GM19238 (cell line): ENCODE measurements at regions not wholly inside any gene's neighbourhood (a gene's known extent, or its start where the extent isn't known, plus 50 kb on each side); places are given as distances from the start of the nearest gene placed in this dataset.
"Not testable (repeated sequence)": the region's sequence is repeated elsewhere in the genome, so short reads cannot be mapped to it uniquely, and the experiment has no call there.

Experiments
- DNase-seq: peaks from one replicate; pipeline ENCODE4 v3.0.0; 2011; ENCODE audit warnings: low spot score; ENCODE audit not compliant: insufficient read length

DNA sequence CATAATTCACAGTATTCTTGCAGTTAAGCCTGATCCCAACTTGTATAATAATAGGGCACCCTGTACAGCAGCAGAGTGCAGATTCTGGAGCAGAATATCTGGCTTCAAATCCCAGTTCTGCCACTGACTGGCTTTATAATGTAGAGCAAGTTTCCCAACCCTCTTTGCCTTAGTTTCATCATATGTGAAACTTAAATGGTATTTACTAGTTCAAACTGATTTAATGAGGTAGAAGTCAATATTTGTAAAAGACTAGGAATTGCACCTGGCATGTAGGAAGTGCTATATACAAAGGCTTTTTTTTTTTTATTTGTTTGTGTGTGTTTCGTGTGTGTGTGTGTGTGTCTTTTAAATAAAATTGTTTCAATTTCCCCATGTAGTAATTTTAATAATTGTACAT lies 125.9 kb downstream of the CCER1 start:
- DNase-seq = no peak

DNA sequence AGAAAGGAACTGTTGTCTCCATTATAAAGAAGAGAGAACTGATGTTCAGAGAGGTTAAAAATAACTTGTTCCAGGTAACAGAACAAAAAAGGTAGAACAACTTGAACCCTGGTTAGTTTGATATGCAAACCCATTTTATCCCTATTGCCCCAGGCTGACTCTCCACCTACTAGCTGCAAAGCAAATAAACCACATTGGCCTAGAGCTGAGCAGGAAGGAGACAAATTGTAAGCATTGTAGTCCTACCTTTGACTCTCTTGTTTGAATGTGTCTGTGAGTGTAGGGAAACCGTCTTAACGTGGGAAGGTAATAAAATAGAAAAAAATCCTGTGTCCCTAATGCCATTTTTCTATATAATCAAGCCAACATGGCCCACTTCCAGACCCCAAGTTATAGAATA lies 126.4 kb downstream of the CCER1 start:
- no peak for DNase-seq

DNA sequence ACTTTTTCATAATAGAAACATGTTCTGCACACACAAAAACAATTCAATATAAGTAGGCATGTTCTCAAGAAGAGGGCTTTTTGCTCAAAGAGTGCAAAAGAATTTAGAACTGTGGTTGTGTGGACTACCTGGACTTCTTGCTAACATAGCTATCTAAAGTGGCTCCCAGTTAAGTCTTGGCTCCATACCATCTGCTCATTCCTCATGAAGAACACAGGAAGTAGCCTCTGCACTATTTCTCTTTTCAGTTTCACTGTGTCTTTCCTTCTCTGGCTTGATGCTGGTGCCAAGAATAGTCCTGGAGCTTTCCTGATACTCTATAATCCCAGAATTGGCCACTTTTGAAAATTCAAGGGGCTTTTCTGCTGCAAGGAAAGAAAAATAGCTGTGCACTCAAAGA lies 127.4 kb downstream of the CCER1 start:
- no peak for DNase-seq

DNA sequence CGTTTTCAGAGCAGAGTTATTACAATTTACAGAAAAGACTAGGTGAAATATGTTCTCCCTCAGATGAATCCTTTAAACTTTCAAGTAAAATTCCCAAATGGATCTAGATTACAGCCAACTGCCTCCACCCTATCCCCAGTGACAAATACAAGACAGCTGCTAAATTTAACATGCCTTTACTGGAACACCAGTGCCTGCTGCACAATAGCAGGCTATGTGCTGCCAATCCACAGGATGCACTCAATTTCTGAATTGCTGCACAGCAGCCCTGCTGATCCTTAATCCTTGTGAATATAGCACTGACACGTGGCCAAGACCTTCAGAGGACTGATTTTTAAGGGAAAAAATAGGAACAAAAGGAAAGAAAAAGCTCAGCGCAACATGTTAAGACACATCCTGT lies 128.9 kb downstream of the CCER1 start:
- DNase-seq = no peak

DNA sequence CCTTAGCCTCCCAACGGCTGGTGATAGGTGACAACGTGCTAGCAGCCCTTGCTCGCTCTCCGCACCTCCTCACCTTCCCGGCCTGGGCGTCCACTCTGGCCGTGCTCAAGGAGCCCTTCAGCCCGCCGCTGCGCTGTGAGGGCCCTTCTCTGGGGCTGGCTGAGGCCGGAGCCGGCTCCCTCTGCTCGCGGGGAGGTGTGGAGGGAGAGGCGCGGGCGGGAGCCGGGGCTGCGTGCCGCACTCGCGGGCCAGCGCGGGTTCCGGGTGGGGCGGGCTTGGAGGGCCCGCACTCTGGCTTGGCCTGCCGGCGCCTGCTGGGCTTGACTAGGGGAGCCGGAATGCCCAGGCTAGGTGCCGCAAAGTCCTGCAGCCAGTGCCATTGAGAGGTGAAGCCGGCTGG lies 131.1 kb downstream of the CCER1 start:
- no peak for DNase-seq

DNA sequence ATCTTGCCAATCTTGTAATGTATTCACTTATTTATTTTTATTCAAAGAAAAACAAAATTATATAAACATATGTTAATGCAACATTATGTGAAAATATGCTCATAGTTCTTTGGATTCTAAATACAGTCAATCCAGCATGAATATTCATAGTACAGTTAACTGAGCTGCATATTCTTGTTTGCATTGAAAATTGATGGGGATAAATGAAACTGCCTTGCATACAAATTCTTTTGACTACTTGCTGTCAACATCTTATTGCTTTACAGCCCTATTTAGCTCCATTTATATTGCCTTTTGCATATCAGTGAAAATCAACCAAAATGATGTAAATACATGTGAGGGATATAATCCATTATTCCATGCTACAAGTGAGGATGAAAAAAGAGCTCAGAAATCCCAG lies 135.3 kb downstream of the CCER1 start:
- DNase-seq = no peak

DNA sequence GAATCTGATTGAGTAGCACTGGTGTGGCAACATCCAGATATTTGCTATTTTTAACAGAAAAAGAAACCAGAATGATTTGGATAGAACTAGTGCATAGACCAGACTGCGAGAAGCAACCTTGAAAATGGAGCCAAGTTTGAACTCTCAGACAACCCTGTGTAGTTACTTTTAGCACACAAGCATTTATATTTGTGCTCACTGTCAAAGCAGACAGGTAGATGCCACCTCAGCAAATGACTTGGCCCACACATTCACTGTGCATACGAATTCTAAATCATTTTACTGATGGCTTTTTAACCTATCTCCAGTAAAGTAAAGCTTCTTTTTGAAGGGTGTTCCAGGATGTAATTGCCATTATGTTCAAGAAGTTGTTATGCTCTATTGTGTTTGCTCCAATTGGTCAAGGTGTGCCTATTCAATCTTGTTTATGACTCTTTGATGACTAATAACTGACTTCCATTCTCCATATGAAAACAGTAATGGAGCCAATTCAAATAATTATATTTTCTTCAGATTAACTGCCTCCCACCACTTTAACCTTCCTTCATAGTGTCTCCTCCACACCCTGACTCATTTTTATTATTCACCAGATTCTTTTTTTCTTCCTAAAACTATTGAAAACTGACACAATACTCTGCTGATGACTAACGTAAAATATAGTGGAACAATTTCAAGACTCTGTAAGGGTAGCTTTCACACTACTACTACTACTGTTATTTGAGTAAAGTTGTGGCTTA lies 138.5 kb downstream of the CCER1 start:
- DNase-seq = no peak

DNA sequence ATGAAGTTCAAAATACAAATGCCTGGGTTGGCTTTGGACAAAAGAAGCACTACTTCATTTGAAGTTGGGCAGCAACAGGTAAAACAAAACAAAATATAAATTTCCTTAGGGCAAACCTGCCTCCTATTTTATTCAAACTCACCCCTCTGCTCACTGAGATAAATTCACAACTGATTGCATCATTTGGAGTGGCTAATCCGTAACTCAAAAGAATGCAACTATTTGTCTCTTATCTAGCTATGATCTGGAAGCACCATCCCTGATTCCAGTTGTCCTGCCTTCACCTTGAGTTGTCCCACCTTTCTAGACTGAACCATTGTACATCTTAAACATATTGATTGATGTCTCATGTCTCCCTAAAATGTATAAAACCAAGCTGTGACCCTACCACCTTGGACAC lies 145.0 kb downstream of the CCER1 start:
- no peak for DNase-seq

DNA sequence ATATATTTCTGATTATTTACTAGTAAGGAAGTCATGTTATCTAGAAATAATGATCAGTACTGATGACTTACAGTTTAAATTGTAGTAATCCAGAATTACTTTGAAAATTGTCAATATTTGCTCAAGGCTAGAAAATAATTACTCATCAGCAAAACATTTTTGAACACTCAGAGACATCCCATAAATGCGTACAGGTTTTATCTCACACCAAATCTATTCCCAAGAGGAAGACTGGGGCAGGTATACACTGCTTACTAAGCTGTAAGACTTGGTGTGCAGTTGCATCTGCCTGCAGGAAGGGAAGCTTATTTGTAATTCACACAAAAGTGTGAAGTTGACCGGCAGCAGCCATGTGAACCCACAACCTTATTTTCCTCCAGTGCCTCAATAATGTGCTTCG lies 146.4 kb downstream of the CCER1 start:
- no peak for DNase-seq

DNA sequence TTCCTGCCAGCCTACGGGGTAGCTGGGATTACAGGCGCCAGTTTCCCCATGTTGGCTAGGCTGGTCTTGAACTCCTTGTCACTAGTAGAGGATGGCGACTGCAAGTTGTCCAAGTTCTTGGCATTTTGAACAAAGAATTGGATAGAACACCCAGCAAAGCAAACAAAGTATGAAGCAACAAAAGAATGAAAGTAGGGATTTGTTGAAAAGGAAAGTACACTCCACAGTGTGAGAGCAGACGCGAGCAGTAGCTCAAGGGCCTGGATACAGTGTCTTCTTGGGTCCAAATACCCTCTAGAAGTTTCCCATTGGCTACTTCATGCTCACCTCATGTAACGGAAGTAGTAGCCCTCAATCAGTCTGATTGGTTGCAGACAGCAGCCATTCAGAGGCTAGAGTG lies 152.2 kb downstream of the CCER1 start:
- no peak for DNase-seq

DNA sequence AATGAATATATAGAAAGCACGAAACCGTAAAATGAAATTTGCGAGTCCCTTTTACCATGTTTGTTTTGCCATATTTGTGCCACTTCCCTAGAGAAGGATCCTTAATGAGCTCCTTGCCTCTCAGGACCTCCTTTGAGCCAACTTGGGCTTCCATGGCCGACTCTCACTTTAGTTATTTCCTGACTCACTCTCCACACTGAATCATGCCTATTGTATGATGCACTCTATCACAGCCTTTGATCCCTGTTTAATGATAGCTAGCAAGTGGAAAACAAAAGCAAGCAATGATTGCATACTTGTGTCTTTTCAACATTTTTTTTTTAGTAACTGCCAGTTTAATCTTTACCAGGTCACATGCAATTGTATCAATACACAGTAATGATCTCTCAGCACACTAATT lies 153.2 kb downstream of the CCER1 start:
- DNase-seq = no peak

DNA sequence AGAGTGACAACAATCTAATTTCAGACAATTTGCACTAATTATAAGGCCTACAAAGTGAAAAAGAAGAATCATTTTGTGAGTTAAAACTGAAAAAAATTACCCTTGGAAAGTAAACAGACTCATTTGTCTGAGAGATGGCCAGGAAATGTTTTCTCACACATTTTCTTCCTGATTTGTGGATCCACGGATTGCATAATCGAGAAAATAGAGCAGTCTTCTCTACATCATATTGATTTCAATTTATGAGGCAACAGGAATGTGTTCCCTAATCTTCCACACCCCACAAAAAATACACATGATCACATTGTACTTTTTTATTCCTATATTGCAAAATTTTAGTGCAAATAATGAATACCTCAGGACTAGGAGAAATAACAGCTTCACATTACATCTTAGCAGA lies 160.8 kb downstream of the CCER1 start:
- no peak for DNase-seq

DNA sequence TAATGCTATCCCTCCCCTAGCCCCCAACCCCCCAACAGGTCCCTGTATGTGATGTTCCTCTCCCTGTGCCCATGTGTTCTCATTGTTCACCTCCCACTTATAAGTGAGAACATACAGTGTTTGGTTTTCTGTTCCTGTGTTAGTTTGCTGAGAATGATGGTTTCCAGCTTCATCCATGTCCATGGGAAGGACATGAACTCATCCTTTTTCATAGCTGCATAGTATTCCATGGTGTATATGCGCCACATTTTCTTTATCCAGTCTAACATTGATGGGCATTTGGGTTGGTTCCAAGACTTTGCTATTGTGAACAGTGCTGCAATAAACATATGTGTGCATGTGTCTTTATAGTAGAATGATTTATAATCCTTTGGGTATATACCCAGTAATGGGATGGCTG lies 162.3 kb downstream of the CCER1 start:
- DNase-seq = not testable (repeated sequence)

DNA sequence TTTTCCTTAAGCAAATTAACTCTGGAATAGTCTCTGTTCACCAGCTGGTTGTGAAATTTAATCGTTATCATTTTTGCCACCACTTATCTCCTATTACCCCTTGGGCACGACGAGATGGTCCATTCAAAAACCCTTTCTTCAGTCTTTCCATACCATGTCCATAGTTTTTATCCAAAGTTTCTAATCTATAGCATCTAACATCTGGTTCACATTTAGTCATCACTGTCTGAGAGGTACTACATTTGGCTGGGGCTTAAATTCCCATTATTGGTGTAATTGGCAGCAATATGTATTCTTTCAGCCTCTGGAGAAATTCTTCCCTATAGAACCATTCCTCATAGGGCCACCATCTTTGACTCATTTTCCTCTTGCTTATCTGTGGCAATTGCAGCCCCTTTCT lies 163.5 kb downstream of the CCER1 start:
- no peak for DNase-seq

DNA sequence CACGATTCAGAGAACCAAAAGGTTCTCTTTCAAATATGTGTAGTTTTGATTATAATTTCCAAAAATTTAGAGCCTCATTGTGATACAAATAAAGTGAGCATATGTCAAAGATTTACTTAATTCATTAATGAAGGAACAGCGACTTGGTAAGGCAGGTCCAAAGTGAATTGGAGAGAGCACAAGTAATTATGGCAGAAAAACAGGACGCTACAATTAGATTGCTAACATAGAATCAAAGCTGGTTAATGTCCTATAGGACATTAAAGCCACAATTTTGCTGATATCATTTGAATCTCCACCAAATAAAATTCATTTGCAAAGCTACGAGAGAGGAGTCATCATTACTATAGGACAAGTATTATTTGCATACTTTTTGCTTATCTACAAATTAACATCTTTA lies 164.2 kb downstream of the CCER1 start:
- no peak for DNase-seq

DNA sequence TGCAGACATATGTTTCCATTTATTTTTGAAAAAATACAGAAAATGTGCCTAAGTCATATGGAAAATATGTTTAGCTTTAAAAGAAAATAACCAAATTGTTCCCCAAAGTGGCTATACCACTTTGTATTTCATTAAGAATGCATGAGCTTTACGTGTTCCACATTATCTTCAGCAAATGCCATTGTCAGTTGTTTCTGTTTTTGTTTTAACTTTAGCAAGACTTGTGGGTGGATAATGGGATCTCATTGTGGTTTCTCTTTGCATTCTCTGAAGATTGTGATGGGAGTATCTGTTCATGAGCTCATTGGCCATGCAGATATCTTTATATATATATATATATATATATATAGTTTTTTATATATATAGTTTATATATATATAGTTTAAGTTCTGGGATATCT lies 181.5 kb downstream of the CCER1 start:
- DNase-seq = no peak

DNA sequence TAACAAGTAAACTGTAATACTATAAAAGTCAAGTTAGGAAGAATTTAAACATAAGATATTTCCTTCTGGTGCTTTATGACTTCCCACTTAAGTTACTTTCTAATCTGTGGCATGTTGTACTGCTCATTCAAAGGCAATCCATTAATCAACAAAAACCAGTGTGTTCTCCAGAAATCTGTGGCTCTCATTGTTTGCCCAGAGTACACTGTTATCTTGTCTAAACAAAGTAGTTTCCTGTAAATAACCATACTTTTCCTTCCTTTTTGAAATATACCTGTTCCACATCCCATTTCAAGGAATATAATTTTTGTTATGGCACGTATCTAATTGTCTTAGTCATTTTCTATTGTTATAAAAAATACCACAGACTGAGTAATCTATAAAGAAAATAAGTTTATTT lies 184.1 kb downstream of the CCER1 start:
- DNase-seq = no peak

DNA sequence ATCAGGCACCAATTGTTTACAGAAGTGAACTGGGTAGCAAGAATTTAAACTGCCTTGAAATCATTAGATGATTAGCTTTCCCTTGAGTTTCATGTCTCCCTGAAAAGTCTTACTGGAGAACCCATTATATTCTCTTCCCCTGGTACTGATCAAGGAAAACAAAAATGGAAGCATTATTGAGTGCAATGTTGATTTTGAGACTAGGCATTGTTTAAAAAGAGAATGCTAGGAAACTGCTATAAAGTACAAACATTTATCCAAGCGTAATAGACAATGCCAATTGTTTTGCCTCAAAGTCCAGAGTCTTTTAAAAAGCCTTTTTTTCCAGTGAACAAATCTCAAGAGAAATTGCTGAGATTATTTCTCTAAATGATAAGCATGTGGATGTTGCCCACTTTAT lies 197.0 kb downstream of the CCER1 start:
- no peak for DNase-seq

DNA sequence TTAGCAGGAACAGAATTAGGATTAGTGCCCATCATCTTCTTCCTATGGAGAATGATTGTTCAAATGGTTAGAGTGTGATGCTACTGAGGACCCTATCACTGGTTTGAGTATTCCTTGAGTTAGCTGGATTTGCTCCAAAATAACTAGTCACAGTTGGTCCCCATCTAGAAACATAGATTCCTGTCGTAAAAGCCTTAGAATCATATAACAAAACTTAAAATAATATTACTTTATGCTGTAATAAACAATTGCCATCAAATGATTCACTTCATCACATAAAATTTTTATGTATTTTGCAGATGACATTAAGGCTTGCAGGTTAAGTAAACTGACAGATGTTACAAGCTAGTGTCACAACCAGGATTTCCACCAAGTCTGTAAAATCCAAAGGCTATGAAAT lies 209.8 kb downstream of the CCER1 start:
- no peak for DNase-seq

DNA sequence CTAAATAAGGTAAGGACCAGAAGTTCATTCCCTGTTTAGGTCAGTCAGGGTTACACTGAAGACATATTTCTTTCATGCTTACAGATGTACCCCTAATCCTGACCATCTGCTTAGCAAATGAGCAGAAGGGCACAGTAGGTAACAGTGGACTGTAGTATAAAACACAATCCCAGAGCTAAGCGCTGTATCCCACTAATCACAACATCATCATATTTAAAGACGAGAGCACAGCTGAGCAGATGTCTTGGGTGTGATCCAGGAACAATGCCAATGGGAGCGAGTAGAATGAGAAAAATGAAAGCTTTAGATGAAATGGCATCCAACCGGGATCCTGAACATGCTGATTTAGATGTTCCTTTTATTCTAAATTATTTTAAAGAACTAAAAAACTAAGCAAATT lies 213.4 kb downstream of the CCER1 start:
- no peak for DNase-seq

DNA sequence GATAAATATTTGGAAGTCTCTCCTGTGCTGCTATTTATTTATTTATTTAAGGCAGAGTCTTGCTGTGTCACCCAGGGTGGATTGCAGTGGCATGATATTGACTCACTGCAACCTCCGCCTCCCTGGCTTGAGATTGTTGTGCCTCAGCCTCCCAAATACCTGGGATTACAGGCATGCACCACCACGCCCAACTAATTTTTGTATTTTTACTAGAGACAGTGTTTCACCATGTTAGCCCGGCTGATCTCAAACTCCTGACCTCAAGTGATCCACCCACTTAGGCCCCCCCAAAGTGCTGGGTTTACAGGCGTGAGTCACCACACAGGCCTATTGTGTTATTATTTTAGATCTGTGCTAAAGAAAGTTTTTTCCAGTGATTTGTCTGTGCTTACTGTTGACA lies 225.2 kb downstream of the CCER1 start:
- no peak for DNase-seq

DNA sequence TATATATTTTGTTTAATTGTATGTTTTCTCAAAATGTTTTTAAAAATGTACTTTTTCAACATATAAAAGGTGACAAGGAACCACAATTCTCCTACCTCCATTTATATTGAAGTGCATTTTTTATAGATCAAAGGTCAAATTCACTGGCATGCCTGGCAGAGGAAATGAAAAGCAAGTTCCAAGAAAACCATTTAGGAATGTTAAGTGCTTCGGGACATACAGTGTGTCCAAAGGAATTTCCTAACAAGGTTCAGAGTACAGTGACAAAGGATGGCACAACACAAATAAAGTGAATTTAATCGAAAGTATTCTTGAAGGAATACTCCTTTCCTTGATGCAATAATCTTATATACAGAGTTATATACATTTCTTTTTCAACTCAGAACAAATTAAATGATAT lies 242.3 kb downstream of the CCER1 start:
- no peak for DNase-seq

DNA sequence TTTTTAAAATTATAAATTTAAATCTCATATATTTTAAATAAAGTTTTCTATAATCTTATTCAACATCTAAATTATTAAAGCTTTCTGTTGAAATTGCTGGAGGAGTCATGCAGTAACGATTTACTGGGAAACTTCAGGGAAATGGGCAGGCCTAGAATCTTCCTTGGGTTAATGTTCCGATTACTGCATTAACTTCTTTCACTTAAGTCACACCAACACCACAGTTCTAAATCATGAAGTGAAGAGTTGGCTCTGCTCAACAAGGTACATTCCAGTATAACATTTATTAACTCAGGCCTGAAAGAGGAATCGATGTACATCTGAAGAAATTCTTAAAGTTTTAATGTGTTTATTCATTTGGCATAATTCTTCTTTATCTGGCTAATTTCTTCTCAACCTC lies 244.3 kb downstream of the CCER1 start:
- DNase-seq = no peak

DNA sequence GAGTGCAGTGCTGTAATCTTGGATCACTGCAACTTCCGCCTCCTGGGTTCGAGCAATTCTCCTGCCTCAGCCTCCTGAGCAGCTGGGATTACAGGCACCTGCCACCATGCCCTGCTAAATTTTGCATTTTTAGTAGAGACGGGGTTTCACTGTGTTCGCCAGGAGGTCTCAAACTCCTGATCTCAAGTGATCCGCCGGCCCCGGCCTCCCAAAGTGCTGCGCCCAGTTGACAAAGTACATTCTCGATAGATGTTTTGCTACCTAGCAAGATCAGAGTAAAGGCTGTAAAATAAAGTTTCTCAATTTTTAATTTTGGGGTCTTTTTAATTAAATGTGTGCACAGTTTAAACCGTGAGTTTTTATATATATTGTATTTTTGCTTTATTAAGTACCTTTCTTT lies 248.9 kb downstream of the CCER1 start:
- no peak for DNase-seq
